ENCODE measurements at regions not wholly inside any gene's neighbourhood (a gene's known extent, or its start where the extent isn't known, plus 50 kb on each side); places are given as distances from the start of the nearest gene placed in this dataset.

DNA sequence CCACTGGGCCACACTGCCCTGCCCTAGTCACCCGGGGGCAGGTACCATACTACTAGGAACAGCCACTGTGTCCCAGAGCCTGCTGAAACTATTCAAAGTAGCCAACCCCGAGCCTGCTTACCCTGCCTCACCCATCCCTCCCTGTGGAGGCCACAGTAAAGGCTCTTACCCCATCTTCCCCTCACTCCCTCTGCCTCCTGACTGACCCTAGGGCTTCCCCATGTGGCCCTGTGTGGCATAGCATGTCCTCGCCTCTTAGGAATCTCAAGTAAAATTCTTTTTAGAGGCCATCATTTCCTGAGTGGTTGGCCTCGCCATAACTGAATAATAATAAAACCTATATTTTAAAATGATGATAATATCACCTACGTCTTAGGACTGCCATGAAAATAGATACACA is 112.2 kb upstream of the SLC6A11 start:
- ChIA-PET POLR2A (no interaction called here), CTCF (ENCODE audit: low intra/inter-chr PET ratio, low total read pairs) (no interaction called here)
- no peak overlapping the region for H3K4me3 ChIP-seq (replicated peaks in 1 of 3; ENCODE audit: insufficient read depth in 1 of 3, low read depth in 2 of 3, low read length in 3 of 3)
- no peak overlapping the region for H2AFZ ChIP-seq (ENCODE audit: low read length)
- no peaks in the 10 kb centered on the region for H3K4me1 ChIP-seq (ENCODE audit: insufficient read depth, low read length)
- no peak for FAIRE-seq
- H3K27ac ChIP-seq (ENCODE audit: extremely low read length, insufficient read depth, low read length), result no peak overlapping the region
- intact Hi-C loops (cut with micrococcal nuclease; ENCODE audit: unreplicated experiment), result no loop called here
- no peak overlapping the region for H3K4me2 ChIP-seq (ENCODE audit: low read depth, low read length)
- peaks cover 6 to 32% of the 10 kb centered on the region in 2 experiments for H3K27me3 ChIP-seq (ENCODE audit: control insufficient read depth in 1 of 2, insufficient read depth in 2 of 2, low read length in 2 of 2)
- 12% methylated on average over 5 of the region's 5 CpGs for WGBS (ENCODE audit: low lambda C conversion rate)
- no TSS peak for BruUV-seq (replicated peaks)
- peak; percentile 78 for ATAC-seq
- H3K36me3 ChIP-seq (replicated peaks in 1 of 2; ENCODE audit: control insufficient read depth in 1 of 2, insufficient read depth in 2 of 2, low read length in 2 of 2), result no peaks in the 10 kb centered on the region
- no peaks in the 10 kb centered on the region for H3K9me3 ChIP-seq (ENCODE audit: low read length)
- in situ Hi-C loops (cut with HindIII; ENCODE audit: extremely low pct_ligation_motif_present, low pct_unique_long_range_greater_than_20kb), result no loop called here
- no peak for DNase-seq (ENCODE audit: low spot score)
- no peaks in the 10 kb centered on the region for H3K79me2 ChIP-seq (ENCODE audit: insufficient read depth, low read length)
- no peaks in the 10 kb centered on the region for H4K20me1 ChIP-seq (ENCODE audit: insufficient read depth, low read length)
- no peak overlapping the region for H3K9ac ChIP-seq (ENCODE audit: insufficient read depth, low read depth, low read length)
- no peak for TF ChIP-seq ZNF619 (CRISPR knock-in tag; IDR thresholded peaks at IDR 0.05)
- TF ChIP-seq ZNF749 (CRISPR knock-in tag; IDR thresholded peaks at IDR 0.05; ENCODE audit: borderline replicate concordance), result no peak
- TF ChIP-seq NR2F2 (IDR thresholded peaks at IDR 0.05; ENCODE audit: borderline replicate concordance, low read depth), result no peak
- TF ChIP-seq, protein P1, sequence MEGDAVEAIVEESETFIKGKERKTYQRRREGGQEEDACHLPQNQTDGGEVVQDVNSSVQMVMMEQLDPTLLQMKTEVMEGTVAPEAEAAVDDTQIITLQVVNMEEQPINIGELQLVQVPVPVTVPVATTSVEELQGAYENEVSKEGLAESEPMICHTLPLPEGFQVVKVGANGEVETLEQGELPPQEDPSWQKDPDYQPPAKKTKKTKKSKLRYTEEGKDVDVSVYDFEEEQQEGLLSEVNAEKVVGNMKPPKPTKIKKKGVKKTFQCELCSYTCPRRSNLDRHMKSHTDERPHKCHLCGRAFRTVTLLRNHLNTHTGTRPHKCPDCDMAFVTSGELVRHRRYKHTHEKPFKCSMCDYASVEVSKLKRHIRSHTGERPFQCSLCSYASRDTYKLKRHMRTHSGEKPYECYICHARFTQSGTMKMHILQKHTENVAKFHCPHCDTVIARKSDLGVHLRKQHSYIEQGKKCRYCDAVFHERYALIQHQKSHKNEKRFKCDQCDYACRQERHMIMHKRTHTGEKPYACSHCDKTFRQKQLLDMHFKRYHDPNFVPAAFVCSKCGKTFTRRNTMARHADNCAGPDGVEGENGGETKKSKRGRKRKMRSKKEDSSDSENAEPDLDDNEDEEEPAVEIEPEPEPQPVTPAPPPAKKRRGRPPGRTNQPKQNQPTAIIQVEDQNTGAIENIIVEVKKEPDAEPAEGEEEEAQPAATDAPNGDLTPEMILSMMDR (CRISPR knock-in tag; IDR thresholded peaks at IDR 0.05), result peak; percentile 54
- no peak for TF ChIP-seq GABPA (IDR thresholded peaks at IDR 0.05; ENCODE audit: low read depth, low read length)
- no peak for TF ChIP-seq GABPA (CRISPR knock-in tag; IDR thresholded peaks at IDR 0.05; ENCODE audit: low read depth)
- TF ChIP-seq, protein P2, sequence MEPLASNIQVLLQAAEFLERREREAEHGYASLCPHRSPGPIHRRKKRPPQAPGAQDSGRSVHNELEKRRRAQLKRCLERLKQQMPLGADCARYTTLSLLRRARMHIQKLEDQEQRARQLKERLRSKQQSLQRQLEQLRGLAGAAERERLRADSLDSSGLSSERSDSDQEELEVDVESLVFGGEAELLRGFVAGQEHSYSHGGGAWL (CRISPR knock-in tag; IDR thresholded peaks at IDR 0.05), result no peak
- TF ChIP-seq SNAPC2 (CRISPR knock-in tag; IDR thresholded peaks at IDR 0.05), result no peak
- no peak for TF ChIP-seq ZNF326 (CRISPR knock-in tag; IDR thresholded peaks at IDR 0.05; ENCODE audit: borderline replicate concordance)
- TF ChIP-seq, protein P3, sequence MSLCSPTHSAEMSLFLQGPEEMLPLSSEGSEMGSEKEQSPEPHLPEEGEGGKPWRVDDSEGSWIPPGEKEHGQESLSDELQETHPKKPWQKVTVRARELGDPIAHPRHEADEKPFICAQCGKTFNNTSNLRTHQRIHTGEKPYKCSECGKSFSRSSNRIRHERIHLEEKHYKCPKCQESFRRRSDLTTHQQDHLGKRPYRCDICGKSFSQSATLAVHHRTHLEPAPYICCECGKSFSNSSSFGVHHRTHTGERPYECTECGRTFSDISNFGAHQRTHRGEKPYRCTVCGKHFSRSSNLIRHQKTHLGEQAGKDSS (CRISPR knock-in tag; IDR thresholded peaks at IDR 0.05; ENCODE audit: borderline replicate concordance, low read depth), result no peak
- TF ChIP-seq TBX2 (CRISPR knock-in tag; IDR thresholded peaks at IDR 0.05; ENCODE audit: borderline replicate concordance), result no peak
- TF ChIP-seq, protein P4, sequence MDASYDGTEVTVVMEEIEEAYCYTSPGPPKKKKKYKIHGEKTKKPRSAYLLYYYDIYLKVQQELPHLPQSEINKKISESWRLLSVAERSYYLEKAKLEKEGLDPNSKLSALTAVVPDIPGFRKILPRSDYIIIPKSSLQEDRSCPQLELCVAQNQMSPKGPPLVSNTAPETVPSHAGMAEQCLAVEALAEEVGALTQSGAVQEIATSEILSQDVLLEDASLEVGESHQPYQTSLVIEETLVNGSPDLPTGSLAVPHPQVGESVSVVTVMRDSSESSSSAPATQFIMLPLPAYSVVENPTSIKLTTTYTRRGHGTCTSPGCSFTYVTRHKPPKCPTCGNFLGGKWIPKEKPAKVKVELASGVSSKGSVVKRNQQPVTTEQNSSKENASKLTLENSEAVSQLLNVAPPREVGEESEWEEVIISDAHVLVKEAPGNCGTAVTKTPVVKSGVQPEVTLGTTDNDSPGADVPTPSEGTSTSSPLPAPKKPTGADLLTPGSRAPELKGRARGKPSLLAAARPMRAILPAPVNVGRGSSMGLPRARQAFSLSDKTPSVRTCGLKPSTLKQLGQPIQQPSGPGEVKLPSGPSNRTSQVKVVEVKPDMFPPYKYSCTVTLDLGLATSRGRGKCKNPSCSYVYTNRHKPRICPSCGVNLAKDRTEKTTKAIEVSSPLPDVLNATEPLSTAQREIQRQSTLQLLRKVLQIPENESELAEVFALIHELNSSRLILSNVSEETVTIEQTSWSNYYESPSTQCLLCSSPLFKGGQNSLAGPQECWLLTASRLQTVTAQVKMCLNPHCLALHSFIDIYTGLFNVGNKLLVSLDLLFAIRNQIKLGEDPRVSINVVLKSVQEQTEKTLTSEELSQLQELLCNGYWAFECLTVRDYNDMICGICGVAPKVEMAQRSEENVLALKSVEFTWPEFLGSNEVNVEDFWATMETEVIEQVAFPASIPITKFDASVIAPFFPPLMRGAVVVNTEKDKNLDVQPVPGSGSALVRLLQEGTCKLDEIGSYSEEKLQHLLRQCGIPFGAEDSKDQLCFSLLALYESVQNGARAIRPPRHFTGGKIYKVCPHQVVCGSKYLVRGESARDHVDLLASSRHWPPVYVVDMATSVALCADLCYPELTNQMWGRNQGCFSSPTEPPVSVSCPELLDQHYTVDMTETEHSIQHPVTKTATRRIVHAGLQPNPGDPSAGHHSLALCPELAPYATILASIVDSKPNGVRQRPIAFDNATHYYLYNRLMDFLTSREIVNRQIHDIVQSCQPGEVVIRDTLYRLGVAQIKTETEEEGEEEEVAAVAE (CRISPR knock-in tag; IDR thresholded peaks at IDR 0.05; ENCODE audit: borderline replicate concordance), result no peak
- TF ChIP-seq ZZZ3 (CRISPR knock-in tag; IDR thresholded peaks at IDR 0.05; ENCODE audit: borderline replicate concordance), result no peak
- TF ChIP-seq MTF1 (CRISPR knock-in tag; IDR thresholded peaks at IDR 0.05), result no peak
- TF ChIP-seq, protein P5, sequence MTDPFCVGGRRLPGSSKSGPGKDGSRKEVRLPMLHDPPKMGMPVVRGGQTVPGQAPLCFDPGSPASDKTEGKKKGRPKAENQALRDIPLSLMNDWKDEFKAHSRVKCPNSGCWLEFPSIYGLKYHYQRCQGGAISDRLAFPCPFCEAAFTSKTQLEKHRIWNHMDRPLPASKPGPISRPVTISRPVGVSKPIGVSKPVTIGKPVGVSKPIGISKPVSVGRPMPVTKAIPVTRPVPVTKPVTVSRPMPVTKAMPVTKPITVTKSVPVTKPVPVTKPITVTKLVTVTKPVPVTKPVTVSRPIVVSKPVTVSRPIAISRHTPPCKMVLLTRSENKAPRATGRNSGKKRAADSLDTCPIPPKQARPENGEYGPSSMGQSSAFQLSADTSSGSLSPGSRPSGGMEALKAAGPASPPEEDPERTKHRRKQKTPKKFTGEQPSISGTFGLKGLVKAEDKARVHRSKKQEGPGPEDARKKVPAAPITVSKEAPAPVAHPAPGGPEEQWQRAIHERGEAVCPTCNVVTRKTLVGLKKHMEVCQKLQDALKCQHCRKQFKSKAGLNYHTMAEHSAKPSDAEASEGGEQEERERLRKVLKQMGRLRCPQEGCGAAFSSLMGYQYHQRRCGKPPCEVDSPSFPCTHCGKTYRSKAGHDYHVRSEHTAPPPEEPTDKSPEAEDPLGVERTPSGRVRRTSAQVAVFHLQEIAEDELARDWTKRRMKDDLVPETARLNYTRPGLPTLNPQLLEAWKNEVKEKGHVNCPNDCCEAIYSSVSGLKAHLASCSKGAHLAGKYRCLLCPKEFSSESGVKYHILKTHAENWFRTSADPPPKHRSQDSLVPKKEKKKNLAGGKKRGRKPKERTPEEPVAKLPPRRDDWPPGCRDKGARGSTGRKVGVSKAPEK (CRISPR knock-in tag; IDR thresholded peaks at IDR 0.05; ENCODE audit: borderline replicate concordance), result no peak
- TF ChIP-seq YEATS2 (CRISPR knock-in tag; IDR thresholded peaks at IDR 0.05; ENCODE audit: borderline replicate concordance), result no peak

Data from HepG2 (cell line).